Chondrocyte (in vitro differentiated cells): ENCODE measurements at regions not wholly inside any gene's neighbourhood (a gene's known extent, or its start where the extent isn't known, plus 50 kb on each side); places are given as distances from the start of the nearest gene placed in this dataset.
"Not testable (repeated sequence)": the region's sequence is repeated elsewhere in the genome, so short reads cannot be mapped to it uniquely, and the experiment has no call there.

ENCODE experiments used
- DNase-seq: peaks from one replicate; pipeline ENCODE4 v3.0.0; 2021; ENCODE audit warnings: mixed read lengths, low spot score
- H3K27ac Mint-ChIP-seq: one replicate; pipeline ENCODE4 v1.8.0; 2021; ENCODE audit warnings: mild to moderate bottlenecking, moderate library complexity, mixed read lengths; ENCODE audit not compliant: unreplicated experiment
- H3K27me3 Mint-ChIP-seq: 2 replicates; pipeline ENCODE4 v1.8.0; 2021; ENCODE audit warnings: low read depth, mixed read lengths
- H3K36me3 Mint-ChIP-seq: 2 replicates; pipeline ENCODE4 v1.8.0; 2021; ENCODE audit warnings: low read depth, mixed read lengths
- H3K4me1 Mint-ChIP-seq: 2 replicates; pipeline ENCODE4 v1.8.0; 2021; ENCODE audit warnings: low read depth, mild to moderate bottlenecking, mixed read lengths
- H3K4me3 Mint-ChIP-seq: one replicate; pipeline ENCODE4 v1.8.0; 2021; ENCODE audit warnings: mild to moderate bottlenecking, moderate library complexity, mixed read lengths; ENCODE audit not compliant: unreplicated experiment
- H3K9me3 Mint-ChIP-seq: 2 replicates; pipeline ENCODE4 v1.8.0; 2021; ENCODE audit warnings: low read depth, mixed read lengths
- TF ChIP-seq, protein P1 (sequence below): fragments of 200-600 bp; sonication (generic); IDR thresholded peaks from 2 replicates; pipeline ENCODE4 v1.5.0; 2021; ENCODE audit warnings: antibody characterized with exemption, mild to moderate bottlenecking, moderate library complexity

- H3K27me3 Mint-ChIP-seq, result no peaks in the 10 kb centered on the region
- no peak overlapping the region for H3K27ac Mint-ChIP-seq
- TF ChIP-seq, protein P1, sequence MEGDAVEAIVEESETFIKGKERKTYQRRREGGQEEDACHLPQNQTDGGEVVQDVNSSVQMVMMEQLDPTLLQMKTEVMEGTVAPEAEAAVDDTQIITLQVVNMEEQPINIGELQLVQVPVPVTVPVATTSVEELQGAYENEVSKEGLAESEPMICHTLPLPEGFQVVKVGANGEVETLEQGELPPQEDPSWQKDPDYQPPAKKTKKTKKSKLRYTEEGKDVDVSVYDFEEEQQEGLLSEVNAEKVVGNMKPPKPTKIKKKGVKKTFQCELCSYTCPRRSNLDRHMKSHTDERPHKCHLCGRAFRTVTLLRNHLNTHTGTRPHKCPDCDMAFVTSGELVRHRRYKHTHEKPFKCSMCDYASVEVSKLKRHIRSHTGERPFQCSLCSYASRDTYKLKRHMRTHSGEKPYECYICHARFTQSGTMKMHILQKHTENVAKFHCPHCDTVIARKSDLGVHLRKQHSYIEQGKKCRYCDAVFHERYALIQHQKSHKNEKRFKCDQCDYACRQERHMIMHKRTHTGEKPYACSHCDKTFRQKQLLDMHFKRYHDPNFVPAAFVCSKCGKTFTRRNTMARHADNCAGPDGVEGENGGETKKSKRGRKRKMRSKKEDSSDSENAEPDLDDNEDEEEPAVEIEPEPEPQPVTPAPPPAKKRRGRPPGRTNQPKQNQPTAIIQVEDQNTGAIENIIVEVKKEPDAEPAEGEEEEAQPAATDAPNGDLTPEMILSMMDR, result no peak
- no peaks in the 10 kb centered on the region for H3K36me3 Mint-ChIP-seq
- H3K9me3 Mint-ChIP-seq, result peaks cover 20% of the 10 kb centered on the region
- no peaks in the 10 kb centered on the region for H3K4me1 Mint-ChIP-seq
- DNase-seq, result no peak
- H3K4me3 Mint-ChIP-seq, result no peak overlapping the region
Observed at GRCh38 chr5:155711882-155712281, 615.1 kb upstream of the SGCD start.

GRCh38 chr5:155714435-155714834 lies 612.5 kb upstream of the SGCD start:
- H3K9me3 Mint-ChIP-seq, result peaks cover 34% of the 10 kb centered on the region
- H3K4me3 Mint-ChIP-seq, DNase-seq, H3K27me3 Mint-ChIP-seq, H3K4me1 Mint-ChIP-seq, H3K36me3 Mint-ChIP-seq, H3K27ac Mint-ChIP-seq: not testable (repeated sequence)

DNA sequence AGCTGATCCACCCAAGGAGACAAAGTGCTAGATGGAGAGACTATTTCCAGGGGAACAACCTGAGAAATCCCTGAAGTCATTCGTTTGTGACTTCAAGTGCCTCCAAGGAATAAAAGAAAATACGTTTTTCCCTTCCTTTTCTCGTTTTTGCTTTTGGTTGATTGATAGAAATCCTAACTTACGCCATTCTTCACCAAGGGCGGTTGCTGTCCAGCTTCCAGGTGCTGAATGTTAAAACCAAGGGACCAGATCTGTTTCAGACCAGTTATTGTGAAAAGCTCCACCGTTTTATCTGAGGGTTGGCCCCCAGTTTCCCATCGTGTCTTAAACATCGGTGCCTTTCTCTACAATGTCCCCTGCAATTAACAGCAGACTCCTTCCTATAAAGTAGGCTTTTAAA lies 600.7 kb upstream of the SGCD start:
- TF ChIP-seq, protein P1, result no peak
- Mint-ChIP-seq H3K27me3 (peaks cover 49% of the 10 kb centered on the region), H3K4me3 (no peak overlapping the region), H3K9me3 (no peaks in the 10 kb centered on the region), H3K36me3 (peaks cover 1% of the 10 kb centered on the region), H3K4me1 (peaks cover 11% of the 10 kb centered on the region), H3K27ac (no peak overlapping the region)
- DNase-seq, result no peak

- TF ChIP-seq, protein P1, result no peak
- Mint-ChIP-seq H3K9me3 (no peaks in the 10 kb centered on the region), H3K27ac (no peak overlapping the region), H3K4me1 (peaks cover 11% of the 10 kb centered on the region), H3K4me3 (peak overlapping the region; percentile 53), H3K27me3 (peaks cover 62% of the 10 kb centered on the region), H3K36me3 (peaks cover 1% of the 10 kb centered on the region)
- DNase-seq, result no peak
Observed at GRCh38 chr5:155727512-155728145, 599.3 kb upstream of the SGCD start.

DNA sequence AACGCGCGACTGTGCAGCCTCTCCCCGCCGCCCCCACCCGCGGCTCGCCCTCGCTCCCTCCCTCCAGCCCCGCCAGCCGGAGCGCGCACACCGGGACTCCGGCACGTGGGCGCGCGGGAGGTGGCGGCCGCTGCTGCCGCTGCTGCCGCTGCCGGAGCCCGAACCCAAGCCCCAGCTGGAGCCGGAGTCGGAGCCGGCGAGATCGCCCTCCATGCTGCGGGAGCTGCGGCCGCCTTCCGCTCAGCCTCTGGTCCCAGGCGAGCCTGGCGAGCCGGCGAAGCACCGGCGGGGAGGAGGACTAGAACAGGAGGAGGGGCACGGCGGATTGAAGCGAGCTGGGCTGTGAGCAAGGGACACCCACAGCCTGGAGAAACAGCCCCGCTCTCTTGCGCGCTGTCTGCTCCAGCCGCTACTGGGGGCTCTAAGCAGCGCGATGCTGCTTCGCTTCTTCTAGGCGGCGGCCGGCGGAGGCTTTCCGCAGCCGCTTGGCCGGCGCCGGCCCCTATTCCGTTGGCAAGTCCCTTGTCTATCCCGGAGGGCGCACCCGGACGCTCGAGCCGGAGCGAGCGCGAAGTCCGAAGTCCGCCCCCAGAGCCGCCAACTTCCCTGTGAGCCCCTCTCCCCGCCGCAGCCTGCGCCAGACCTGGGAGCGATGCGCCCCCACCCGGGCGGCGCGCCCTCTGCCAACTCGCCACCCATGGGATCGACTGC lies 598.7 kb upstream of the SGCD start:
- H3K27me3 Mint-ChIP-seq, result peaks cover 68% of the 10 kb centered on the region

More for the DNA sequence above, 598.7 kb upstream of the SGCD start:
- peak; percentile 94 for DNase-seq
- H3K36me3 Mint-ChIP-seq, result peaks cover 1% of the 10 kb centered on the region
- TF ChIP-seq, protein P1, result no peak
- H3K4me1 Mint-ChIP-seq, result peaks cover 11% of the 10 kb centered on the region
- H3K27ac Mint-ChIP-seq, result no peak overlapping the region
- peak overlapping the region; percentile 58 for H3K4me3 Mint-ChIP-seq
- no peaks in the 10 kb centered on the region for H3K9me3 Mint-ChIP-seq
